C4-2B (cell line): ENCODE measurements at regions not wholly inside any gene's neighbourhood (a gene's known extent, or its start where the extent isn't known, plus 50 kb on each side); places are given as distances from the start of the nearest gene placed in this dataset.

ENCODE experiments used
- ZFX ChIP-seq: fragments of 450-650 bp; IDR thresholded peaks from 2 replicates; pipeline ENCODE4 v1.6.1; 2017
- TF ChIP-seq, protein P1 (sequence below): fragments of 450-650 bp; conservative IDR thresholded peaks from 2 replicates; pipeline ENCODE4 v1.5.1; 2017; ENCODE audit warnings: mild to moderate bottlenecking

DNA sequence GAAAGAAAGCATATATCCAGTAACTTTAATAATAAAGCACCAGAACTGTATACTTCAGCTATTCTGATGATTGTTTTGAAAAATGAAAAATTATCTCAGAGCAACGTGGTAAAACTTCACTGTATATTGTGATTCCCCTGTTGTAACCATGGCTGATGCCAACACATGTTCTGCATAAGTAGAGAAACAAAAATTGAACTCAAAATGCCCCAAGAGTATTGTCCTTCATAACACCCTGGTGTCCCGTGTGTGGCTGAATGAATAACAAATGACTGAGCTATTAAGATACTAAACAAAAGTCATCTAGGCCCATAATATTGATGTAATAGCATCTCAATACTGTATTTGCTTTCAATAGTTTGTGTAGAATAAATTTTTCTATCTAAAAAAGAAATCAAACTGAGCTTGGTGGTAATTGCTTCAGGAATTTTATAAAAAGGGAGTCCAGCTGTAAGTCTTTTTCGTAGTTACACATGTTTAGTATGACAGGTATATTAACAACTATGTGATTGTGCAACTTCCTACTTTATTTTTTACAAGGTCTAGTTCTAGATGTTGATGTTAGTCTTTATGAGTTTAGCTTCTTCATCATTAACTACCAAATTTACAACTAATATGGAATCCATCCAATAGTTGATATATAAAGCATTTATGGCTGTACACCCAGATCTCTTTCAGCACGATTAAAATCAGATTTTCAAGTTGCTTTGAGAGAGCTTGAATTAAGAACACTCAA is 623.8 kb upstream of the AGTR1 start:
- TF ChIP-seq, protein P1, sequence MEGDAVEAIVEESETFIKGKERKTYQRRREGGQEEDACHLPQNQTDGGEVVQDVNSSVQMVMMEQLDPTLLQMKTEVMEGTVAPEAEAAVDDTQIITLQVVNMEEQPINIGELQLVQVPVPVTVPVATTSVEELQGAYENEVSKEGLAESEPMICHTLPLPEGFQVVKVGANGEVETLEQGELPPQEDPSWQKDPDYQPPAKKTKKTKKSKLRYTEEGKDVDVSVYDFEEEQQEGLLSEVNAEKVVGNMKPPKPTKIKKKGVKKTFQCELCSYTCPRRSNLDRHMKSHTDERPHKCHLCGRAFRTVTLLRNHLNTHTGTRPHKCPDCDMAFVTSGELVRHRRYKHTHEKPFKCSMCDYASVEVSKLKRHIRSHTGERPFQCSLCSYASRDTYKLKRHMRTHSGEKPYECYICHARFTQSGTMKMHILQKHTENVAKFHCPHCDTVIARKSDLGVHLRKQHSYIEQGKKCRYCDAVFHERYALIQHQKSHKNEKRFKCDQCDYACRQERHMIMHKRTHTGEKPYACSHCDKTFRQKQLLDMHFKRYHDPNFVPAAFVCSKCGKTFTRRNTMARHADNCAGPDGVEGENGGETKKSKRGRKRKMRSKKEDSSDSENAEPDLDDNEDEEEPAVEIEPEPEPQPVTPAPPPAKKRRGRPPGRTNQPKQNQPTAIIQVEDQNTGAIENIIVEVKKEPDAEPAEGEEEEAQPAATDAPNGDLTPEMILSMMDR = no peak
- no peak for TF ChIP-seq ZFX
